ENCODE measurements at regions not wholly inside any gene's neighbourhood (a gene's known extent, or its start where the extent isn't known, plus 50 kb on each side); places are given as distances from the start of the nearest gene placed in this dataset.

DNA sequence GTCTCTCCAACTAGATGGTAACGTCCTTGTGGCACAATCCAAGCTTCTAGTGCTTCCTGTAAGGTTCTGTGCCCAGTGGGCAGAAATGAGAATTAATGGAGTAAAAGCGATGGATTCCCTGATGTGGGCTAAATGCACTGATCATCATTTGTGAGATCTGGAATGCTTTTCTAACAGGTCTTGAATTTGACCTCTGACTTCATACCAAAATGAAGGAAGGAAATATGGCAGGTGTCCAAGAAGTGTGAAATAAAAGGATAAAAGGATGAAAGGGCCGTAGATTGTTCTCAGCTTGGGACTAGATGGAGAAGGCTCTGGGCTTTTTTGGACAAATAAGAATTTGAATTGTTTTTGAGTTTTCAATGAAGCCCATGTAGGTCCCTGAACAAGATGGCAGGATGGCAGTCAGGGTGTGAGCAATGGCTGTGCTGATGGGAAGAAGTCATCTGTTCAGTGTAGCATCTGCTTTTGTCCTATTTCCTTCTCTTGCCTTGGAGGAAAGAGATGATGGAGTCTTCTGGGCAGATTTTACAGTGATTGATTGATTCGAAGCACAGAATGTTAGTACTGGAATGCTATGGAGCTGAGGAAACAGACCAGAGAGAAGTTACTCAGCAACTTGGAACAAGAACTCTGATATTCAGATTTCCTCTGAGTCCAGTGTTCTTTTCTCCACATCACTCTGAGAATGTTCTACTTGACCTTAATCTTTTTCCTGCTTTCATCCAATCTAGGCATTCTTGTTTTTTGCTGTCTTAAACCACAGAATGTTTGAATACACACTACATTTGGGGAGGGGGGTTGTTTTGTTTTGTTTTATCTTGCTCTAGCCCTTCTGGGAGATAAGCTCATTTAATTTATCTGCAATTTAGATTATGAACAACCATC is 286.0 kb downstream of the HLX start:
- DNase-seq, result no peak

DNA sequence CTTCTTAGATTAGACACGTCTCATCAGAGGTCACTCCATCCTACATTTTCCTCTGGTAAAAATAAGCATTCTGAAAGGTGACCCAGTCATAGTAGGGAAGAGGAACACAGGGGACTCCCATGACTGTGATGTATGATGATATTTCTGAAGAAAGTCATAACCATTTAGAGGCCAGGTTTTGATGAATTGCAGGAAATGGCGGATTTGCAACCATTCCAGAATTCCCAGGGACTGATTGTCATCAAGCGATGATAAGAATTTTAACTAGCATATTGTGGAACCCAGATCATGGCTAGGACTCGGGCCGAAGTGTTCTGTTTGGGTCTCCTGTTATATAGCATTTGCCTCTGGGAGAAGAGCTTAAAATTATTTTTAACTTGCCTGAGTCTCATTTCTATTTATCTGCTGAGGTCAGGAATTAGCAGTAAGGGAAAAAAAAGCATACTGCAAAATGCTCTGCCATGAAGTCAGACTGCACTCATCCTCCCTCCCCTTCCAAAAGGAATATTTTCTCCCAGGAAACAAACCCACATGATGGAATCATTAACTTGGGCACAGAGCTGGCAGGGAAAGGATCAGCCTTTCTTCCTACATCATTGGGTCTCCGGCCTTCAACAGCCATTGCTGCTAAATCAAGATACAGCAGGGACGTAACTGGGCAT is 286.7 kb downstream of the HLX start:
- no peak for DNase-seq

DNA sequence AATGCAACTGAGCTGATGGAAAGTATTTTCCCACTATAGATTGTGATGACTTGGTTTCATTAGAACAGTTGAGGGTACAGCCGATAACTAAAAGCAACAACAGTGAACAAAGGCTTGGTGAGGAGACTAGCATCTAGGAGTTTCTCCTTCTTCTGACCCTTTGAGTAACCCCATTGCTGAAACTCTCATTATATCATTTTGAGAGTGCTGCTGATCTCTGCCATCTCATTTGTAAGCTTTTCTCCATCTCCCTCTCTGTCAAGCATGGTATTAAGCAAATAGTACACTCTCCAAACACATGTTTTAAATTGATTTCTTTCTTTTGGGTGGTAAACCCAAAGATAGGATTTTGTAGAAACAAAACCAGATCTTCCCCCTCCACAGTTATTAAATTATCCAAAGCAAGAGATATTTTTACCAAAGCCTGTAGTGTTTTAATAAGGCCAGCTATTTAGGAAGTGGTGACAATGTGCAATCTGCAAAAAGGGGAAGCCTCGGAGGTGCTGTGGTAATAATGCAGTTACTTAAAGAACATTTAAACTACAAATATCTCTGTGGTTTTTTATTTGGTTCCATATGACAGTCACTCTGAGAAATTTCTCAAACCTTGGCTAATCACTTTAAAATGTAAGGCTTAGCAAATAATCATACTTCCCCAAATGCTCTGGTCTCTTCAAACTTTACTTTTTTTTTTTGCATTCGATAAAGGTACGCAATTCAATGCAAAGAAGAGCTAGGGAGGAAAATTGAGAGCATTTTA is 287.5 kb downstream of the HLX start:
- DNase-seq, result no peak

DNA sequence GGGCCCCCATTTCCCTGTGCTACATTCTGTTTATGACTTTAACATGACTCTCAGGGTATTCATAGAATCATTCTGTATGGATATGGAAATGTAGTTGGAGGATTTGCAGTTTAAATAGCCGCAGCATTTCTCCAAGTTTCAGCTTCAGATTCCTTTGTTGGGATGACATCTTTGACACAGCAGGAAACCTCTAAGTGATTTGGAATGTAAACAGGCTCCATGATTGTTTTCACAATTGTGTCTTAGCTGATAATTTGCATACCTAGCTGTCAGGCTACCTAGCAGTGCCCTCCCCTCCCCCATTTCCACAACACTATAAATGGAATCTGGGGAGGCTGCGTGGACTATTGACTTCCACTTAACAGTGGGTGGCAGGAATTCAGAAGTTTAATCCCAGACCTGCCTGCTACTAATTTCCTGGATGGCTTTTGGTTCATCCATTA is 290.2 kb downstream of the HLX start:
- DNase-seq, result no peak

DNA sequence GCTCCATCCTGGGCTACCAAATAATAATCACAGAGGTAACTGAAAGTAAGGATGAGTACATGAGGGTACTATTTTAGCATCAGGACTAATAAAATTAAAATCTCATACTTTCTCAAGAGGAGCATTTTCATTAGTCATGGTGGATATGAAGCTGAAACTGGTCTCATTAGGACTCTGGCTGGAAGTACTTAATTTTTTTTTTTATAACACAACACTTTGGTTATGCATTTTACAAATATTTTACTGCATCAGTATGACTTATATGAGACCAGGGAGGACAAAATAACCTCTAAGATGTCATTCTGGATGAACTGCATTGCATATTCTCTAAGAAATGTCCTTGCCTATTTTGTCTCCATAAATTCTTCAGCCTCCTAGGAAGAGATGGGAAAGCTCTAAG is 290.9 kb downstream of the HLX start:
- DNase-seq, result no peak

DNA sequence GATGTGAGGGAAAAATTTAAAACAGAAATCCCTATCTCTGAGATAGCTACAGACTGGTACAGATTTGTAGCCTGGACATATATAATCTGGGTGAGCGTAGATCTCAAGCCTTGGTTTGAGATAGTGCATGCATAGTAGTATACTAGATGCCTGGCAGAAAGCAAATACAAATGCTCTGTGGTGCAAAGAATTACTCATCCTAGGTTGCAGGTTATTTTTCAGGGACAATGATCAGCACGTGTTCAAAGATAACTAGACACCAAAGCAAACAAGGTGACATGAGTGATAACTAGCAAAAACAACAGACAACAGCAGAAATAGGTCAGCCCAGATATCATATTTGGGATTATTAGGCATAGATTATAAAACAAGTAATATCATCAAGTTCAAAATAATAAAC is 292.5 kb downstream of the HLX start:
- no peak for DNase-seq

DNA sequence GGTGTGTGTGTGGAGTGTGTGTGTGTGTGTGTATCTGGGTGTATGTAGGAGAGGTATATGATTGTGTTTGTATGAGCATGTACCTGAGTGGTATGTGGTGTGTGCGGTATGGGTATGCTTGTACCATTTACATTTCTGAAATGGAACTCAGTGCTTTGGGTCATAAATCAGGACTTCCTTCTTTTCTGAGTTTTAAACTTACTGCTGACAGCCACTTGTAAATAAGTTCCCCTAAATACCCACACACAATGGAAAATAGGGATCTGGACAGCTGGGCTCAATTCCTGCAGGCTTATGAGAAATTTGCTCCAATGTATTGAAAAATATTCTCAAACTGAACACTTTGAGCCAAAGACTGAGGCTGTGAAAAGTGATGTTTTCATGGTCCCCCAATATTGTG is 293.6 kb downstream of the HLX start:
- no peak for DNase-seq

DNA sequence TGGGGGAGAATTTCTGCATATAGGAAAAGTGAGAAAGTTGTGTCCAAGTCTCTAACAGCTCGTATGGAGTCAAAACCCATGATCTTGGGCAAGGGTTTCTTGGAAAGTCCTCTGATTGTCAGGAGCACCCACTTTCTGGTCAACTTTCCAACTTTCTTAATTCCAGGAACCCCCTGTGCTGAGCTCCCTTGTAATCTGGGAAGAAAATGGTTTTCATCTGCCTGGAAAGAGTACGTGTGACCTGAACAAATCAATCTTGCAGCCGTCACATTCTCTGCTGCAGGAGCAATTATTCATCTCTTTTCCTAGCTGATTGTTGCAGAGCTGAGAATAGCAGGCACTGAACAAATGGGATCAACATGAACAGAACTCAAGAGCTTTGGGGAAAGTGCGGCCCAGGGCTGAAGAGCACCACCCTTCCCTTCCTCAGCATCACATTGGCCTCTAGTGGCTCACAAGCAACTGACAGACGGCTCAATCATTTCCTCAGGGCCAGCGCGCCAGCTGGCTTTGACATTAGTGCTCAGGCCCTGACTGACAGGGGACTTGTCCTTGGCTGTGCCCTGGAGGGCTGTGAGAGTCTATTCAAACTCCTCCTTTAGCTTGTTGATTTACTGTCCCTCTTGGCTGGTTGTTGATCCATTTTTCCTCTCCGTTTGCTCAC is 295.2 kb downstream of the HLX start:
- DNase-seq, result peak; percentile 52

DNA sequence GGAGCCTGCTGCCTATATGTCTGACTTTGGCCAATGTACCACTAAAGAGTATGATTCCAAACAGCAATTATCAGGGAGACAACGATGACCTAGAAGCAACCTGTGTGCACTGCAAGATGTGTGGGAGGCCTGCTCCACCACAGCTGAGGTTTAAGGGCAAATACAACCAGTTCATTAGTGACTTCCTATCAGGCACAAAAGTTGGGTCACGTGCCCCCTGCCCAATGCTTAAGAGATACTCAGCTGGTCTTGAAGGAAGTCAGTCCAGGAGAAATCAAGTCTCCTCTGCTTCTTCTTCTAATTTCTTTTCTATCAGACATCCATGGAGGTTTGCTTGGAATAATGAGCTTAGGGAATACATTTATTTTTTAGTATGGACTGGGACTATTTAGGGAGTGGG is 296.0 kb downstream of the HLX start:
- DNase-seq, result no peak

DNA sequence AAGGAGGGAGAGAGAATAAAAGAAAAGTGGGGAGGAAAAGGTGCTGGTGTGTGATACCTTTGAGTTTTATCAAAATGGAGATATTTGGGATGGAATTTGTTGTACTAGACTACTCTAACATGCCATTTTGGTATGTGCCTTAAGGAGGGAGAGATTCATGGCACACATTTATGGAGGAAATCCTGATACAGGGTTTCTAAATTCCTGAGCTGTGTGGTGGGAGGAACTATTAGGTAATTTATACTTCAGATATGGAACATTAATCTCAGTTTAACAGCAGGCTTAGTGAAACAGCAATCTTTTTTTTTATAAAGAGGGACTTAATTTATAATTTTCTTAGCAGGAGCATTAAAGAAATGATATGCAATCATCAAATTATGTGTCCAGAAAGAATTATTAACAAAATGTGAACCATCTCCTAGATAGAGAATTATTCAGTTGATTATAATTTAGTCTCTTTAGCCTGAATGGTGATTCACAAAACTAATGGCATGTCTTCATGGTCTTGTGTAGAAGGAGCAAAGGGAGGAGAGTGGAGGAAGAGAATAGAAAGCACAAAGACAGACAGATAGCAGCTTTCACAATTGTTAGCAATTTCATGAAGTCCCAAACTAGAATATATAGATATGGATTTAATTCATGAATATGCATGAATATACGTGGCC is 301.6 kb downstream of the HLX start:
- no peak for DNase-seq

DNA sequence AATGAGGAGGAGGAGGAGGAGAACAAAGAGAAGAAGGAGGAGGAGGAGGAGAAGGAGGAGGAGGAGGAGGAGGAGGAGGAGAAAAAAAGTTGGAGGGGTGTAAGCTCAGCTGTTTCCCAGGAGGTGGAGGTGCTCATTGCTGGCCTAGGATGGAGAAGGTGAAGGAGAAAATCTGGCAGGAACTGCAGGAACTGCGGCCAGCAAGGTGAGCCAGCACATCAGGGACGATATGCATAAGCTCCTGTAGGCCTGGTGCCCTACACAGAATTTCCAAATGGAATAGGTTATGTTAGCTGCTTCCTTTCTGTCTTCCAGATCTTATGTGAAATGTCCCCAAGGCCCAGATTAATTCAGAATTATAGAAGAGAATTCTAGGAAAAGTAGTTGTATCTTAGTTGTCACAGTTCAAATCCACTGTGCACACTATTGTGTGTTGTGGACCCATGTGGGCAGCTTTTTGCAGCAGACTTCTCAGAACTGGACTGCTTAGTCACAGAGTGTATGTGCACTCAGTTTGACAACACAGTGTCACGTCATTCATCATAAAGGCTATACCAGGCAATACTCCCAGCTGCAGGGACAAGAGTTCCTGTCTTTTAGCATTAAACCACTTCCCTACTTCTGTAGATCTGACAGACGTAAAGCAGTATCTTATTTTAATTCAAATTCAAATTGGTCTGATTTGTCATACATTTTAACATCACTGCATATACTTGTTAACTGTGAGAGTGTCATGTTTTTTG is 303.7 kb downstream of the HLX start:
- DNase-seq, result no peak

DNA sequence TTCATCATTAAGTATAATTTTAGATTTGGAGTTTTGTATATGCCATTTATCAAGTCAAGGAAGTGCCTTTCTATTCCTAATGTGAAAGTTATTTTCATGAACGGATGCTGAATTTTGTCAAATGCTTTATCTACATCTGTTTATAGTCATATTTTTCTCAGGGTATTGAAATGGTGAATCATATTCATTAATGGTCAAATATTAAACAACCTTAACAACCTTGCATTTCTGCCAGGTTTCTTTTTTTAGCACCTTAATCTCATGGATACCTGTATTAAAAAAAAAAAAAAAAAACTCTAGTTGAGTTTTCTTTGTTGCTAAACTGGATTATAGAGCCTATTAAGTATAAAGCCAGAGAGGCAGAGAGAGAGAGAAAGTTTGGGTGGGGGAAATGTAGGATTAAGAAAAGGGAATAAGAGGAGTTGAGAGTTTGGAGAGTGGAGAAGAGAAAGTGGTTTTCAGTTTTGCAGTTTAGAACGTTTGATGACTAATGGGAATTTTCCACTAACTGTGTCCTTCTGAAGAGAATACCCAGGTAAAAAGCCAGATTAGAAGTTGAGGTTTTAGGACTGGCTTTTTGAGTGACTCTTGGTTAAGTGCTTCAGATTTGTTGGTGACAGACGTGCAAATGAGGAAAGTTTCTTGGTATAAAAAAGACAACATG is 305.0 kb downstream of the HLX start:
- no peak for DNase-seq

DNA sequence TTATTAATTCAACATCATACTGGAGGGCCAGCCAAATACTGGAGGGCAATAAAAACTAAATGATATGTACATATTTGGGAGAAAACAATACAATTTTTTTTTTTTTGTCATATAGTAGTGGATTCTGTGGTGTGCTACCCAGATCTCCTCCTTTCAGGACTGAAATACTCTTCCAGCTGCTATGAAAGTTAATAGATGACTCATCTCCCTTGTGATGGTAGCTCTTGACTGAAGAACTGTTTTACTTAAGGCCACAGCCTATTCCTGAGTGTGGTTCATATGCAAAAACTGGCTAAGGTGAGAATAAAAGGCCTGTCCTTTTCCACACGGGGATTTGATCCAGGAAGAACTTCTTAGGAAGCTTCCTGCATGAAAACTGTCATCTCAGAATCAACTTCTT is 307.9 kb downstream of the HLX start:
- DNase-seq, result no peak

DNA sequence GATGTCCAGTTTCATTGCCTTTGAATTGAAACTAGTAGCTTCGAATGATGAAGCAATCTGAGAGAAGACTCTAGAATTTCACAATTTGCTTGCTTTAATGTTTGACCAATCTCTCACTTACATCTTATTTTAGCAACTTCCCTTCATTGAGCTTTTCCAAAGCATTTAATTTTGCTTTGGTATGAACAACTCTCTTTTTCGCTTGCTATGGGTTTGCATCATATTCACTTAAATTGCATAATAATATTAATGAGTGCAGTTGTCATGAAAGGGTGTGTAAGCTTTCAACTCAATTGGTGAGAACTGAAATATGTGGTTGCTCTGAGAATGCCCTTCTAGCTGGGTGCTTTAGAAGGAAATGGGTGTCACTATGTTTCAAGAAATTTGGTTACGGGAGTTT is 309.2 kb downstream of the HLX start:
- DNase-seq, result no peak

DNA sequence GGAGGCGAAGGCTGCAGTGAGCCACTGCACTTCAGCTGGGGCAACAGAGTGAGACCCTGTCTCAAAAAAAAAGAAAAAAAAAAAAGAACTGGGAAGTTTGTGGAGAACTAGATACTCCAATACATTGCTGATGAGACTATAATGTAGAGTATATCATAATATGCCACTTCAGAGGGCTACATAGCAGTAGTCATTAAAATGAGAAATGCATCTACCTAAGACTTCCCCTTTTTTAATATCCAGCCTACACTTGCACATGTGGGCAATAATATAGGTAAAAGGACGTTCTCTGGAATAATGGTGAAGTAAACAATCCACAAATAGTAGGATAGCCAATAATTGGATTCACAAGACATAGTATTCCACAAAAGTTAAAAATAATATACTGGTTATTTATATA is 311.0 kb downstream of the HLX start:
- DNase-seq, result no peak

DNA sequence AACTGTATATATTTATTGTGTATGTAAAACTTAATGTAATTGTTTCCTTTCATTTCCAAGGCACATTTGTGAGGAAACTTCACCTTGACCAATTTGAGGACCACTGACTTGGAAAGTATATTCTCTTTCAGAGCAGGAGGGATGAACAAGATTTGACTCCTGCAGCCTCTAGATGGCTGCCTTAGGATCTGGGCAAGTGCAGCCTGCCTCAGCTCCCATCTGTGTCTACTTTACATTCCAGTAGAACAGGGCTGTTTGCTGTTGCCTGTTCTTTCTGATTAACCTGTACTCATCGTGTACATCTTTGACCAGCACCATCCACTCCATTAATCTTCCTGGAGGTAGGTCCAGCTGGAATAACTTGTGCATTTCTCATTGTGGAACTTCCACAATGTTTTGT is 312.8 kb downstream of the HLX start:
- DNase-seq, result no peak

DNA sequence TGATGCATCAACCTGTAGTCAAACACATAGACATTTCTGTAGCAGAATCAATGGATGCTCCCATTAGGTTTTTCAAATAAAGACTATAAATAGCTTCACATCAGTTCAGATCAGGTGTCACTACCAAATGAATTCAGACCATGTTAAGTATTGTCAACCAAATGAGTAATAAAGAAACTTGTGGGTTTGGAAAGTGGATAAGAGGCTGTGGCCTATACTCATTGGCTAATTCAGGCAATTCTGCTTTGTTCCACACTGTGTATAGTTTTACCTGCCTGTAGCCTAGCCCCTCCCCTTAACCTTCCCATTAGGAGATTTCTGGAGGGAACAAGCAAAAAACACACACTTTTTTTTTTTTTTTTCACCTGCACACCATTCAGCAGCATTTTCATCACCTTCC is 321.2 kb downstream of the HLX start:
- no peak for DNase-seq

DNA sequence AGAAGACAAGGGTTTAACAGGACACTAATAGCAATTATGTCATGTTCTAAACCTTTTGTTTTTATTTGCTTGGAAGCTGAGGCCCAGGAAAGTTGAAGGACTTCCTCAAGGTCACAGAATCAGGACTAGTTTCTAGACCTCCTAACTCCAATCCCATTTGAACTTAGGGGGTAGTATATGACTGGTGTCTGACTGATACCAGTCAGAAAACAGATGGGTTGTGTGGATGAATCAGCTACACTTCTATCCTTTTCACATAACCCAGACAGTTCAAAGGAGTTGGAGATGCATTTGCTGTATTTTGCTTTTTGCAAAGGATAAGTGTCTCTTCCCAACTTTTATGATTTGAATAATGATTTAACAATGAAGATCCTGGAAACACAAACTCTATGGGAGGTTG is 322.5 kb downstream of the HLX start:
- DNase-seq, result no peak

DNA sequence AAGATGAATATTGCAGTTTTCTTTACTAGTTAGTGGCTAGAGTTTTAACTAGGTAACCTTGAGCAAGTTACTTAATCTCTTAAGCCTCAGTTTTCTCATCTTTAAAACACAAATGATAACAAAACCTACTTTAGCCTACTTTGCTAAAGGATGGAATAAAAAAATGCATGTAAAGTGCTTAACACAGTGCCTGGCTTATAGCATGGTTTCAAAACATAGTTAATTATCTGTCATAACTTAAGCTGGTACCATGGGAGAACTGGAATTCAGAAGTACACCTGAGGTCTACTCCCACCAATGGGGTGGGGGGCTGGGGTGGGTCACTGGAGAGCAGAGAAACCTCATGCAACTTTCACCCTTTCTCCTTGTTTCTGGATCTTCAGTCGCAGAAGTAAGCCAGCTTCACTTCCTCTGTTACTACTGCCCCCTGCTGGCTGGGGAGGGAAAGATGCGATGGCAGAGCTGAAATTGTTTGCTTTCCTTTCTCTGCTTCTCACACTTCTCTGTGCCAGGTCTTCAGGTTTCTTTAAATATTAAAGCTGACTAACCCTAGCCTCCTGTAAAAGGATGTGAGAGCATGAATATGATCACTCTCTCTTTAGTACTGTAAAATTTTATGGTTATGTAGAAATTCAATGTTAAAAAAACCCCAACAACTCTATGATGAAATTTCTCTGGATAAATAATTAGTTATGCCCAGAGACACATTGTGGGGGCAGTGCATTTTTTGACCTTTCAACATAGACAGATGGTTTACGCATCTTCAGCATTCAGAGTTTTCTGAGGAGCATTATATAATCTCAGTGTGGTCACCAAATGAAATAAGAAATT is 324.2 kb downstream of the HLX start:
- DNase-seq, result peak; percentile 38

DNA sequence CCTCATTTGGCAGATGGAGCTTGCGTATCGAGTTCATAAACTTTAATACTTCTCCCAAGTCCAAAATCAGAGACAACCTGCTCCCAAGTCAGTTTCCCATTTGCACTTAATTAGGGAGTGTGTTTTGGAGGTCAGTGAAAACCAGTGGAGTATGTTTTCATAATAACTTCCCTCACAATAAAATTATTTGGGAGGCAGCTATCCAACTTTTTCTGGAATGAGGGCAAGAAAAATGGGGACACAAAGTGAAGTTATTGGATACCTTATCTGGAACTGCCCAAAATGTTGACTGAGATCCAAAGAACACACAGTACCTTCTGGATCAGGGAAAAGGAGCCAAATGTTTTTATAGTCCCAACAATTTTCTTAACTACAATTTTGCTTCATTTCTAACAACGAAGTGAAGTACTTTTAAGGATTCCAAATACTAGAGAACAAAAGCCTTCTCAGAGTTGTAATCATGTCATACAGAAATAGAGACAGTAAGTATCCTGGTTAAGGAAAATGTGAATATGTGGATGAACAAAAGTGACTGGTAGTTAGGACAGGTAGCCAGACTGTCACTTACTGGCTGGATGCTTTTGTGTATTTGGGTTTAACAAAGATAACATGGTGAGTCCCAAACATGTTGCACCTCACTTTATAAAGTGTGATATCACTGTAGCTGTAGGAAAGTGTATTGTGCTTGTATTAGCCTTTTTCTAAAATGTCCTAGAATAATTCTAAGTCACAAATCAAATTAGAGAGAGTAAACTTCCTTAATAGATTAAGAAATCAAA is 325.0 kb downstream of the HLX start:
- DNase-seq, result no peak
